Esophagus muscularis mucosa (tissue), 4 donors: ENCODE measurements at regions not wholly inside any gene's neighbourhood (a gene's known extent, or its start where the extent isn't known, plus 50 kb on each side); places are given as distances from the start of the nearest gene placed in this dataset.

Source experiments
- EP300 ChIP-seq: sonication (generic); formaldehyde crosslinking; IDR thresholded peaks from one replicate; pipeline ENCODE4 v1.6.1; 2017; ENCODE audit warnings: antibody characterized with exemption
- POLR2A ChIP-seq: fragments of 450-650 bp; IDR thresholded peaks from one replicate; pipeline ENCODE4 v1.6.1; 2017; ENCODE audit warnings: antibody characterized with exemption, moderate library complexity, mild to moderate bottlenecking, low read depth
- POLR2AphosphoS5 ChIP-seq, 2 donors: sonication (generic); formaldehyde crosslinking; IDR thresholded peaks; one replicate each; pipeline ENCODE4 v1.6.1; 2017; ENCODE audit warnings: antibody characterized with exemption in 2 of 2
- TF ChIP-seq, protein P1 (sequence below), 3 experiments: fragments of 200-600 bp in 2 of 3; fragments of 450-650 bp in 1 of 3; sonication (generic) in 2 of 3; IDR thresholded peaks; one replicate each; pipeline ENCODE4 v1.5.1; 2017 to 2019; ENCODE audit warnings: antibody characterized with exemption in 3 of 3, mild to moderate bottlenecking in 2 of 3, moderate library complexity in 1 of 3

DNA sequence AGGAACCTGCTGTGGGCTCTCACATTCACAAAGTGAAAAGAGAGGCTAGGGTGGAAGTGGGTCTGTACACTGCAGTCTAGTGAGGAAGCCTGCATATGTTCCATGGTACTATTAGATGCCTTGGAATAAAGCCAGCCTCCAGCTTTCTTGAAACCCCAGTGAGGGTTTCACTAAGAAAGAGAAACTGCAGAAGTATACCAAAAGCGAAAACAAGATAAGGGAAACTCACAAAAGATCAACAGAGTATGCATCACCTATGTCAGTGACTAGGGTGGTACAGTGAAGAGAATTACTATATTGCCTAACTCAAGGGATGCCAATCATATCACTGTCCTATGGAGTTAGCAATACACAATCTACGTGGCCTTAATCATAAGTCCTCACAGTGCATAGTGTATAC lies 212.5 kb upstream of the GADL1 start:
- no peak for TF ChIP-seq POLR2A
- TF ChIP-seq, protein P1, sequence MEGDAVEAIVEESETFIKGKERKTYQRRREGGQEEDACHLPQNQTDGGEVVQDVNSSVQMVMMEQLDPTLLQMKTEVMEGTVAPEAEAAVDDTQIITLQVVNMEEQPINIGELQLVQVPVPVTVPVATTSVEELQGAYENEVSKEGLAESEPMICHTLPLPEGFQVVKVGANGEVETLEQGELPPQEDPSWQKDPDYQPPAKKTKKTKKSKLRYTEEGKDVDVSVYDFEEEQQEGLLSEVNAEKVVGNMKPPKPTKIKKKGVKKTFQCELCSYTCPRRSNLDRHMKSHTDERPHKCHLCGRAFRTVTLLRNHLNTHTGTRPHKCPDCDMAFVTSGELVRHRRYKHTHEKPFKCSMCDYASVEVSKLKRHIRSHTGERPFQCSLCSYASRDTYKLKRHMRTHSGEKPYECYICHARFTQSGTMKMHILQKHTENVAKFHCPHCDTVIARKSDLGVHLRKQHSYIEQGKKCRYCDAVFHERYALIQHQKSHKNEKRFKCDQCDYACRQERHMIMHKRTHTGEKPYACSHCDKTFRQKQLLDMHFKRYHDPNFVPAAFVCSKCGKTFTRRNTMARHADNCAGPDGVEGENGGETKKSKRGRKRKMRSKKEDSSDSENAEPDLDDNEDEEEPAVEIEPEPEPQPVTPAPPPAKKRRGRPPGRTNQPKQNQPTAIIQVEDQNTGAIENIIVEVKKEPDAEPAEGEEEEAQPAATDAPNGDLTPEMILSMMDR (IDR thresholded peaks at IDR 0.05), result no peak
- TF ChIP-seq POLR2AphosphoS5 (IDR thresholded peaks at IDR 0.05), result no peak
- TF ChIP-seq EP300, result no peak
